Activated CD4-positive, alpha-beta T cell treated with anti-CD3 and anti-CD28 coated beads, Interleukin-2, amount 10 ng/mL, durations not matched to agents 7 days and 5 days (primary cell): ENCODE measurements at regions not wholly inside any gene's neighbourhood (a gene's known extent, or its start where the extent isn't known, plus 50 kb on each side); places are given as distances from the start of the nearest gene placed in this dataset.
"Not testable (repeated sequence)": the region's sequence is repeated elsewhere in the genome, so short reads cannot be mapped to it uniquely, and the experiment has no call there.

Experiments
- CTCF ChIA-PET: fragments of 350-600 bp; sonication (Branson Sonifier 250); formaldehyde crosslinking; loops from one replicate; lab custom pipeline; 2021; ENCODE audit warnings: antibody characterized with exemption; lab: Charles Lee
- POLR2A ChIA-PET: fragments of 350-600 bp; sonication (Branson Sonifier 250); formaldehyde crosslinking; loops from one replicate; lab custom pipeline; 2021; ENCODE audit warnings: antibody characterized with exemption; lab: Charles Lee
- DNase-seq: peaks from one replicate; pipeline ENCODE4 v3.0.0-alpha.2; 2020
- H3K27ac Mint-ChIP-seq: one replicate; pipeline ENCODE4 v1.8.0; 2021; ENCODE audit warnings: mild to moderate bottlenecking, moderate library complexity, mixed read lengths
- H3K27me3 Mint-ChIP-seq: one replicate; pipeline ENCODE4 v1.8.0; 2021; ENCODE audit warnings: mixed read lengths
- H3K36me3 Mint-ChIP-seq: one replicate; pipeline ENCODE4 v1.8.0; 2021; ENCODE audit warnings: low read depth, mixed read lengths
- H3K4me1 Mint-ChIP-seq: one replicate; pipeline ENCODE4 v1.8.0; 2021; ENCODE audit warnings: mixed read lengths
- H3K4me3 Mint-ChIP-seq: one replicate; pipeline ENCODE4 v1.8.0; 2021; ENCODE audit warnings: mild to moderate bottlenecking, moderate library complexity, mixed read lengths
- H3K9me3 Mint-ChIP-seq: one replicate; pipeline ENCODE4 v1.8.0; 2021; ENCODE audit warnings: mixed read lengths

- H3K27me3 Mint-ChIP-seq, result peaks cover 21% of the 10 kb centered on the region
- no peaks in the 10 kb centered on the region for H3K4me1 Mint-ChIP-seq
- H3K27ac Mint-ChIP-seq, result no peak overlapping the region
- ChIA-PET POLR2A (no interaction called here), CTCF (interaction anchor here (1.0 kb wide), 1 partner anchor 9 kb away, joined by 3 read pairs; no protein-coding TSS in a partner anchor)
- no peak for DNase-seq
- H3K36me3 Mint-ChIP-seq, result no peaks in the 10 kb centered on the region
- no peak overlapping the region for H3K4me3 Mint-ChIP-seq
- H3K9me3 Mint-ChIP-seq, result no peaks in the 10 kb centered on the region
Observed at GRCh38 chr5:6289239-6289638, 89.1 kb downstream of the MED10 start.

GRCh38 chr5:6287176-6287575 is 91.2 kb downstream of the MED10 start:
- H3K4me1 Mint-ChIP-seq, result no peaks in the 10 kb centered on the region
- H3K36me3 Mint-ChIP-seq, result no peaks in the 10 kb centered on the region
- ChIA-PET CTCF (no interaction called here), POLR2A (no interaction called here)
- no peak overlapping the region for H3K27ac Mint-ChIP-seq
- no peak for DNase-seq
- H3K9me3 Mint-ChIP-seq, result no peaks in the 10 kb centered on the region
- H3K4me3 Mint-ChIP-seq, result no peak overlapping the region
- peaks cover 6% of the 10 kb centered on the region for H3K27me3 Mint-ChIP-seq

- ChIA-PET POLR2A (no interaction called here), CTCF (no interaction called here)
- peaks cover 4% of the 10 kb centered on the region for H3K4me1 Mint-ChIP-seq
Observed at GRCh38 chr5:6286404-6286803, 91.9 kb downstream of the MED10 start.

GRCh38 chr5:6284491-6284890 is 93.9 kb downstream of the MED10 start:
- H3K27me3 Mint-ChIP-seq, H3K27ac Mint-ChIP-seq, POLR2A ChIA-PET, H3K36me3 Mint-ChIP-seq, H3K4me1 Mint-ChIP-seq, H3K4me3 Mint-ChIP-seq, H3K9me3 Mint-ChIP-seq, CTCF ChIA-PET, DNase-seq: not testable (repeated sequence)

More at GRCh38 chr5:6286404-6286803, 91.9 kb downstream of the MED10 start:
- Mint-ChIP-seq H3K9me3 (no peaks in the 10 kb centered on the region), H3K27me3 (peaks cover 4% of the 10 kb centered on the region), H3K27ac (no peak overlapping the region), H3K36me3 (no peaks in the 10 kb centered on the region), H3K4me3 (no peak overlapping the region)
- no peak for DNase-seq

- H3K27ac Mint-ChIP-seq, result no peak overlapping the region
- POLR2A ChIA-PET, result no interaction called here
Observed at GRCh38 chr5:6282352-6282751, 96.0 kb downstream of the MED10 start.

GRCh38 chr5:6281818-6282217 is 96.5 kb downstream of the MED10 start:
- no peaks in the 10 kb centered on the region for H3K36me3 Mint-ChIP-seq
- POLR2A ChIA-PET, result no interaction called here
- H3K27me3 Mint-ChIP-seq, result peaks cover 2% of the 10 kb centered on the region
- H3K9me3 Mint-ChIP-seq, result no peaks in the 10 kb centered on the region
- H3K27ac Mint-ChIP-seq, result no peak overlapping the region
- DNase-seq, result no peak
- H3K4me3 Mint-ChIP-seq, result no peak overlapping the region
- H3K4me1 Mint-ChIP-seq, result peaks cover 5% of the 10 kb centered on the region
- CTCF ChIA-PET, result interaction anchor here (0.9 to 2.1 kb wide), 2 partner anchors 15 to 22 kb away, joined by 4 to 5 read pairs; no protein-coding TSS in a partner anchor

More at GRCh38 chr5:6282352-6282751, 96.0 kb downstream of the MED10 start:
- peaks cover 2% of the 10 kb centered on the region for H3K27me3 Mint-ChIP-seq
- H3K4me3 Mint-ChIP-seq, result no peak overlapping the region
- no peaks in the 10 kb centered on the region for H3K36me3 Mint-ChIP-seq
- DNase-seq, result no peak
- peaks cover 5% of the 10 kb centered on the region for H3K4me1 Mint-ChIP-seq
- H3K9me3 Mint-ChIP-seq, result no peaks in the 10 kb centered on the region
- CTCF ChIA-PET, result interaction anchor here (2.1 kb wide), 1 partner anchor 22 kb away, joined by 5 read pairs; no protein-coding TSS in a partner anchor

- no peak for DNase-seq
- ChIA-PET POLR2A (no interaction called here), CTCF (interaction anchor here (0.6 to 2.1 kb wide), 5 partner anchors 8 to 465 kb away, joined by 3 to 5 read pairs (median 4); no protein-coding TSS in a partner anchor)
- H3K27ac Mint-ChIP-seq, result no peak overlapping the region
- peaks cover 2% of the 10 kb centered on the region for H3K27me3 Mint-ChIP-seq
- H3K4me1 Mint-ChIP-seq, result peaks cover 5% of the 10 kb centered on the region
- no peaks in the 10 kb centered on the region for H3K36me3 Mint-ChIP-seq
- H3K4me3 Mint-ChIP-seq, result no peak overlapping the region
- H3K9me3 Mint-ChIP-seq, result no peaks in the 10 kb centered on the region
Observed at GRCh38 chr5:6280425-6281100, 97.8 kb downstream of the MED10 start.

- Mint-ChIP-seq H3K27me3 (peaks cover 2% of the 10 kb centered on the region), H3K4me1 (peaks cover 5% of the 10 kb centered on the region), H3K27ac (no peak overlapping the region), H3K4me3 (no peak overlapping the region), H3K36me3 (no peaks in the 10 kb centered on the region), H3K9me3 (no peaks in the 10 kb centered on the region)
- CTCF ChIA-PET, result no interaction called here
- DNase-seq, result no peak
- POLR2A ChIA-PET, result no interaction called here
Observed at GRCh38 chr5:6279607-6280006, 98.7 kb downstream of the MED10 start.

- Mint-ChIP-seq H3K27me3 (peaks cover 5% of the 10 kb centered on the region), H3K27ac (no peak overlapping the region), H3K4me3 (no peak overlapping the region), H3K36me3 (no peaks in the 10 kb centered on the region), H3K9me3 (peaks cover 2% of the 10 kb centered on the region), H3K4me1 (no peaks in the 10 kb centered on the region)
- DNase-seq, result no peak
- CTCF ChIA-PET, result no interaction called here
- POLR2A ChIA-PET, result no interaction called here
Observed at GRCh38 chr5:6274846-6275543, 103.4 kb downstream of the MED10 start.

GRCh38 chr5:6273749-6274148 is 104.6 kb downstream of the MED10 start:
- Mint-ChIP-seq H3K9me3 (peaks cover 2% of the 10 kb centered on the region), H3K27me3 (peaks cover 5% of the 10 kb centered on the region), H3K4me3 (no peak overlapping the region), H3K4me1 (no peaks in the 10 kb centered on the region), H3K36me3 (no peaks in the 10 kb centered on the region), H3K27ac (no peak overlapping the region)
- ChIA-PET POLR2A (no interaction called here), CTCF (interaction anchor here (1.1 kb wide), 1 partner anchor 16 kb away, joined by 3 read pairs; no protein-coding TSS in a partner anchor)
- DNase-seq, result no peak

- Mint-ChIP-seq H3K4me1 (no peaks in the 10 kb centered on the region), H3K27ac (no peak overlapping the region), H3K4me3 (no peak overlapping the region), H3K27me3 (peaks cover 5% of the 10 kb centered on the region), H3K36me3 (no peaks in the 10 kb centered on the region), H3K9me3 (peaks cover 2% of the 10 kb centered on the region)
- no peak for DNase-seq
- ChIA-PET CTCF (interaction anchor here (0.6 to 1.1 kb wide), 2 partner anchors 15 to 335 kb away, joined by 3 read pairs; no protein-coding TSS in a partner anchor), POLR2A (no interaction called here)
Observed at GRCh38 chr5:6273090-6273735, 105.1 kb downstream of the MED10 start.

GRCh38 chr5:6269925-6270324 is 108.4 kb downstream of the MED10 start:
- Mint-ChIP-seq H3K36me3 (no peaks in the 10 kb centered on the region), H3K27me3 (peaks cover 4% of the 10 kb centered on the region), H3K27ac (no peak overlapping the region), H3K4me3 (no peak overlapping the region), H3K9me3 (peaks cover 2% of the 10 kb centered on the region), H3K4me1 (no peaks in the 10 kb centered on the region)
- no peak for DNase-seq
- ChIA-PET CTCF (no interaction called here), POLR2A (interaction anchor here (0.5 kb wide), 1 partner anchor 746 kb away, joined by 3 read pairs; no protein-coding TSS in a partner anchor)
